HG02981 (cell line): ENCODE measurements at regions not wholly inside any gene's neighbourhood (a gene's known extent, or its start where the extent isn't known, plus 50 kb on each side); places are given as distances from the start of the nearest gene placed in this dataset.

Source experiments
- ATAC-seq: cut with Tn5 transposase; IDR thresholded peaks from one replicate; pipeline ENCODE4 v1.9.1; 2021; ENCODE audit warnings: mild to moderate bottlenecking, moderate library complexity; ENCODE audit not compliant: unreplicated experiment

GRCh38 chr9:80883426-80883825, 805.9 kb downstream of the TLE1 start:
- no peak for ATAC-seq

GRCh38 chr9:80881940-80882339, 807.4 kb downstream of the TLE1 start:
- ATAC-seq = no peak

DNA sequence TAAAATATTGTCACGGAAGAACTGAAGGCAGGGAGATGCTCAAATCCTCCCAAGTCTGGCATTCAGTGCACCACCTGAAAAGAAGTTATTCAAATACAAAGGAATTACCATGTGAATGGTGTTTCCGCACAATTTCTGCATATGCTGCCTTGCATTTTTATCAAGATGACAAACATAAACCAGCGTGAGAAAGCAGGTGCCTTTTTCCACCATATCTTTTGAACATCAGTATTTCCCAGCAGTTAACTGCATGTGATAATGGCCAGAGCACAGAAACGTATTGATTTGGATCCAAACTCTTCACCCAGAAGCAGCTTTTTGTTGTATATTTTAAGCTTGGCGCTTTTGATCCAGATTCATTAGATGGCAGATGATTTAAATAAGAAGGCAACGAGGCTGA, 808.0 kb downstream of the TLE1 start:
- ATAC-seq = no peak

DNA sequence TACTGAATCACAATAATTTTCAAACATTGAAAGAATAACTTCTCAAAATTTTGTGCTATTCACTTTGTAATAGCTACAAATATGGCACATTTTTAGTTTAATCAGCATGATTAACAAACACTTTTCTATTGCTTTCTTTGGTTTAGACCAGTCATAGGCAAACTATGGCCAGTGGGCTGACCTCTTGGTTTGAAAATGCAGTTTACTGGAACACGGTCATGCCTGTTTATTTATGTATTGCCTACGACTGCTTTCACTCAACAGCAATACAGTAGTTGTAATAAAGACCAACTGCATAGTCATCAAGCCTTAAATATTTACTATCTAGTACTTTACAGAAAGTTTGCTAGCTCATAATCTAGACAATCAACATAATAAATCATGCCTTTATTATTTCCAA, 810.8 kb downstream of the TLE1 start:
- no peak for ATAC-seq

DNA sequence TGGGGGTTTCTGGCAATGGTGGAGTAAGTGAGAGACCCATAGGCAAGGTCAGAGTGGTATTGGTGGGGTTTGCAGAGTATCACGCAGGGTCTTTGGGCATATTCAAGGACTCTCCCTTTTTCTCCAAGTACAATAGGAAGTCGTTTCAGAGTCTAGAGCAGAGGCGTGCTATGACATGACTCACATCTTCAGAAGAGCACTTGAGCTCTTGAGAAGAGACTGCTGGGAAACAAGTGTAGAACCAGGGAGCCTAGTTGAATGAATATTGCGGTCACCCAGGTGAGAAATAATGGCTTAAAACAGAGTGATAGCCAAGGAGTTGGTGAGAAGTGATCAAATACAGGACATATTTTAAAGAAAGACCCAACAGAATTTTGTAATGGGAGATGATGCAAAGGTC, 813.4 kb downstream of the TLE1 start:
- ATAC-seq = no peak

DNA sequence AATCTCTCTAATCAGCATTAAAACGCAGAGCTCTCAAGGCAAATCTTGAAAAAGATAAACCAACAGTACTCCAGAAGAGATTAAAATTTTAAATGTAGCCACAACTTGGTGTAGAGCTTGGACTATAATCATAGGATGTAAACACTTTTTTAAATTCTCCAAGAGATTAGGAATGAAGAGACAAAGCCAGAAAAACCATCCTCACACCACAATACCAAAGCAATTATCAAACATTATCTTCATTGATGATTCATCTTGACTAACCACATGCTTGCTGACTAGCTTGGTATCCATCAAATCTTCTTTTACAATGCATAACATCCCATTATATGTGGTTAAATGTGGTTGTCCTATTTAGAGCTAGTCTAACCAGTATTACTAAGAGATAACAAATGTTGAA, 815.1 kb downstream of the TLE1 start:
- ATAC-seq = no peak

DNA sequence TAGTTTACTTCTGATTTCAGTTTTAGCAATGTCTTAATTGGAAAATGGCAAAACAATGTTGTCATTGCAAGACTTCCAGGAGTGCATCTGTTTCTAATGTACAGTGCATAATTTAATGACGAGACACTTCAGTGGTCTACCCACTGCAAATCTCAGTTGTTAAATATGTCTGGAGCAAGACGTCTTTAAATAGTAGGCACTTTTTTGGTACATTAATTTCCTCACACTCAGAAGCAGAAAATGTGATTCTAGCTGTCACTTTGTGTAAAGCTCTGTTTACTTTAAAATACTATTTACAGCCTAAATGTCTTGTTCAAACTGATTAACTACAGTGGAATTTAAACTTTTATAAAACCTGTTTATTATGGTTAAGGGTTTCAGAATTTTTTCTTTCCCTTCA, 815.5 kb downstream of the TLE1 start:
- no peak for ATAC-seq

DNA sequence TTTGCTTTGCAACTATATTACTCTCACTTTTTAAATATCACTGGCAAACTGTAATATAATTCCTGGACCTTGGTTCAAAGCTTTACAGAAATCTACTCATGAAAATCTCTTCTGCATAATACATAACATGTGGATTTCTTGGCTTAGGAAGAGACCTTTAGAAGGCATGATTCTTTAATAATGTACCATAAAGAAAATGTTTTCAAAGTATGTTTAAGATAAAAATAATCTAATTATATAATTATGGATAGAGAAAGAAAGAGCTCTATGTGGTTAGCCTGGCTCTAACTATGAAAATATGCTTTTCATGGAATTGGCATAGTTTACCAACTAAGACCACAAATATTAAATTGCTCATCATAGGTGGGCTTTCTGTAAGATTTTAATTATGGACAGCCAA, 817.8 kb downstream of the TLE1 start:
- no peak for ATAC-seq

DNA sequence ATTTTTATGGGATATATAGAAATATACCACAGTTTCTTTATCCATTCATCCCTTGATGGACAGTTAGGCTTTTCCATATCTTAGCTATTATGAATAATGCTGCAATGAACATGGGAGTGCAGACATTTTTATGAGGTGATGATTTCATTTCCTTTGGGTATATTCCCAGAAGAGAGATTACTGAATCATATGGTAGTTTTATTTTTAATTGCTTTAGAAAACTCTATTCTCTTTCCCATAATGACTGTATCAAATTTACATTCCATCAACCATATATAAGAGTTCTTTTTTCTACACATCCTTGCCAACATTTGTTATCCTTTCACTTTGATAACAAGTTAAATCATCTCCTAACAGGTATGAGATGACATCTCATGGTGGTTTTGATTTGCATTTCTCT, 821.6 kb downstream of the TLE1 start:
- ATAC-seq = no peak

DNA sequence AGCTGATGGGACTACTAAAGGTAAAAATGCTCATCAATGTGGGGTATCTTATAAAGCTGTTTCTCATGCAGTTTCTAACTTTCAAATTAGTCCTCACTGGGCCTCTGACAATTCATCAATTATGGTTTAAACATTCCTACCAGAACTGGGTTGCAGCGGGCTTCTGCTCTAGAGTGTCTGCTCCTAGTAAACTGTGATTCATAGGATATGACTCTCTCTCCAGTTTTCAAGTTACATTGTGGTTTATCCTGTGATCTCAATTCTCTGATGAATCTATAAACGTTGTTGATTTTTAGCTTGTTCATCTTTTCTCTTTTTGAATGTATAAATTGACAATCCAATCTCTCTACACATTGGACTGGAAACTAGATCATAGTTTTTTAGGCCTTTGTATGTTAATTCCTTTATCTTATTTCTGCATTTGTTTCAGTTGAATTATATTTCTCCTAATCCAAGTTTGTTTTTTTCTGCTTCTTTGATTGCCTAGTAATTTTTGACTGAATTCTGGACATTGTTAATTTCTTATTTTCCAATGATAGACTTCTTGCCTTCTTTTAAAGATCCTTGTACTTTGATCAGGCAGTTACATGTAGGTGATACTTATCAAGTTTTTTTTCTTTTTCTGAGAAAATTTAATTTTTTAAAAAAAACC, 822.6 kb downstream of the TLE1 start:
- no peak for ATAC-seq

- no peak for ATAC-seq
Measured at GRCh38 chr9:80866121-80866520, 823.2 kb downstream of the TLE1 start.

GRCh38 chr9:80843028-80843427, 846.3 kb downstream of the TLE1 start:
- no peak for ATAC-seq

- ATAC-seq = no peak
Measured at GRCh38 chr9:80842389-80842788, 847.0 kb downstream of the TLE1 start.

DNA sequence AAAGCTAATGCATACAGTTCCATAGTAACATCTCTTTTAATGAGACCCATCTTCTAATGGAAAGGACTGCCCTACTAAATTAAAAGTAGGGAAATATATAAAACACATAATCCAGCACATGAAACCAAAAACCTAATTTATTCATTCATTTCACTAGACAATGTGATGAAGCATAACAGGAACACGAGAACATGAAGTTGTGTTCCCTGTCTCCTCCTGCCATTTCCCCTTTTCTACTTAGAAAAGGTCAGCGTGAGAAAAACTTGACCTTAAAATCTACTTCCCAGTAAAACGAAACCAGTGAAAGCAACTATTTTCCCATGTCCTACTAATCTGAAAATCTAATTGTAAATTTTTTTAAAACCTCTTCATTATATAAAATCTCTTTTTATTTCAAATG, 847.5 kb downstream of the TLE1 start:
- ATAC-seq = no peak

DNA sequence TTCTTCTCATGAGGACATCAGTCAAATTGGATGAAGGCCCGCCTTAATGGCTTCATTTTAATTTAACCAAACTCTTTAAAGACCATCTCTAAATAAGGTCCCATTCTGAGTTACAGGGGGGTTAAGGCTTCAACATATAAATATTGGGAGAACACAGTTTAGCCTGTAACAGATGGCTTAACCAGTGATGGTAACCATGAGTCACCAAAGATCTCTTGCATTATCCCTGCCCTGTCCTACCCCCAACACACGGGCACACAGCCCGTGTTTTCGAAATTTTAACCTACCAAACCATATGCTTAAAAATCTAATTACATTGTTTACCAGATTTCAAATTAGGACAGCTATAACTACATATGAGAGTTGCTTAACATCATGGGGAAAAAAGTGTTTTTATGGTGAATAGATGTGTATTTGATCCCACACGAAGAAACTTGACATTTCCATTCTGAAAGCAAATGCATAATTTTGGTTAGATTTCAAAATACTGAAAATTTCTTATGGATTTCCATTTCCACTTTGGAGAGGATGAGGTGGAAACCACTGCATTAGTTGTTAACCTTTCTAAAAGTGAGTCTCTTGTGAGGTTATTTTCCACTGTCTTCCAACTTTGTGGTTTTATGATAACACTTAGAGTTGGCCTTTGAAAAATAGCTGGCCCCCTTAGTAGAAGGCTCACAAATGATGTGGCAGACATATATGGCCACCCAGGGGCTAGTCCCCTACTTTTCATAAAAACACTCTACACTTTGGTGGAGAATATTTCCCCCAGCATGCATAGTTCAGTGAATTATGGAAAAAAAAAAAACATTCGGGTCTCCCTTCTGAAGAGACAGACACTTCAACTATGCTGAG, 849.3 kb downstream of the TLE1 start:
- ATAC-seq = no peak

GRCh38 chr9:80836013-80836412, 853.3 kb downstream of the TLE1 start:
- ATAC-seq = no peak

DNA sequence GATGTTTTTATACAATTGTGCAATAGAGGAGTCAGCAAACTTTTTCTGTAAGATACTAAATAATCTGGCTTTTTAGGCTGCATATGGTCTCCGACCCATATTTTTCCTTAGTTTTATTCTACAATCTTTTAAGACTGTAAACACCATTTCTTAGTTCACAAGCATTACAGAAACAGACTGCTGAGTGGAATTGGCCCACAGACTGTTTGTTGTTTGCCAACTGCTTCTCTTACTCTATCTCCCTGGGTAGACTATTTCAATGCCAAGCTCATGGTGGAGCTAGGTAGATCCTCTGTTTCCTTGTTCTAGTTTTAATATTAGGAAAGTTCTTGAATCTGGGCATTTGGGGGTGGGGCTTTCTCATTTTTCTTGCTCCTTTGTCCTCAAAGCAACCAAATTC, 857.6 kb downstream of the TLE1 start:
- no peak for ATAC-seq

DNA sequence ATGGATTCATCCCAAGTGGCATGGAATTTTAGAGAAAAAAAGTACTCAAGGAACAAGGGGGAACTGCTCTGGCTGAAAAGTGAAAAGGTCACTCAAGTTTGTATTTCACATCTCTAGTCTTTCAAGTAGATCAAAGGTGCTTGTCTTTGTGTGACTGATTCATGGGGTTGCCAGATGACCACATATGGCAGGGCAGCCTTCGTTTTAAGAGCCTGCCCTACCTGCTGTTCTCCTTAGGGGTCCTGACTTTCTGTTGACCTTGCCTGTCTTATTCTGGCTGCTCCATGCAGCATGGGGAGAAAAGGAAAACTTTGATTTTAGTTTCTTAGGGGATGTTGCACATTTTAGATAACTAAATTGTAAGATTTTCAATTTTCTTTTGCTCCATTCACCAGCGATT, 877.7 kb downstream of the TLE1 start:
- ATAC-seq = no peak

- ATAC-seq = no peak
Measured at GRCh38 chr9:80811003-80811402, 878.3 kb downstream of the TLE1 start.

- no peak for ATAC-seq
Measured at GRCh38 chr9:80806671-80807070, 882.7 kb downstream of the TLE1 start.

- ATAC-seq = no peak
Measured at GRCh38 chr9:80804873-80805272, 884.5 kb downstream of the TLE1 start.

DNA sequence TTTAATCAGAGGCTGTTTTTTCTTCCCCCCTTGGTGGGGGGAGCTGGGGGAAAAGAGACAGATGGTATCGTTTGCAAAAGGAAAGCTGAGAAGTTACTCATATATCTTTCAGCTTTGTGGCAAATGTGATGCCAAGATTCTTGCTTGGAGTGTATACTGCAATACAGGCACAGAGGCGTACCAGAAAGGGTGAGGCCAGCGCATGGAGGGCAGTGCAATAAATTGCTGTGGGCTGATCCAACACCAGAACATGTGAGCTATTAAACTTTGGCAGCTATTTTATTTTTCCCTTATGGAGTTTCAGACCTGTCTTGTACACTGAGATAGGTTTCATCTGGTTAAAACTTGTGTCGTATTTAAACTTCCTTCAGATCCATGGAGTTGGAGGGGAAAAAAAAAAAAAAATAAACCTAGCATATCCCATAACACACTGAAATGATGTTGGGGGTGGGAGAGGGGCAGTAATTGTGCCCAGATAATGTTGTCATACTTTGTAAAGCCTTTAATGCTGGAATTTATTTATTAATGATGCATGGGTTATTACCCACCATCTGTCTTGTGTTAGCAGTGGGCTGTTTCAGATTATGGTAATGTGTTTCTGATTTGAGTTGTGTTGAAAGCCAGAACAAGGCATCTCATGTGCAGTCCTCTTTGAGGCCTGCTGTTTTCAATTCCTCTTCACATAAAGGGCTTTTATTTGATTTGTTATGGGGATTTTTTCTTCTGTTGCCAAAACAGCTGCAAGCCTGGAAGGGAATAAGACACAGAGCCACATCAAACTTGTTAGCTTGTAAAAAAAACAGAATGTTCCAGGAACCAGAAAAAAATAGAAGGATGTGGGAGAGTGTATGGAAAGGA, 891.3 kb downstream of the TLE1 start:
- no peak for ATAC-seq
